ENCODE measurements at regions not wholly inside any gene's neighbourhood (a gene's known extent, or its start where the extent isn't known, plus 50 kb on each side); places are given as distances from the start of the nearest gene placed in this dataset.

DNA sequence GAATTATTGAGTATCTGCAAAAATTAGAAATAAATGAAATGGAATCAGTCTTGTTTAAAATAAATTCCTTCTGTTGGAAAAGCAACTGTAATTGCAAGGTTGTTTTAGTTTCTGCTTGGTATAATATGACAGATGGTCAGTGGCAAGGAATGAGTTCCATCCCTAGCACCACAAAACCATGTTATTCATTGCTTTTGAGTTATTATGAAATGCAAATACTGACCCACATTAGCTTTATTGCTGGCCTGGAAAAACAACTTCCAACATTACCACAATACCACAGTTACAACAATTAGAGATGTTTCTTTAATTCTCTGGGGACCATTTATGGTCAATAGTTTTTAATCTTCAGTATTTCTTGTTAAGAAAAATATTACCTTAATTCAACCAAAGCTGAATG lies 194.4 kb downstream of the TMA16 start:
- Mint-ChIP-seq H3K36me3 (ENCODE audit: low read depth) (no peaks in the 10 kb centered on the region), H3K27ac (no peak overlapping the region), H3K4me1 (no peaks in the 10 kb centered on the region), H3K27me3 (ENCODE audit: insufficient read depth) (no peaks in the 10 kb centered on the region), H3K9me3 (no peaks in the 10 kb centered on the region), H3K4me3 (no peak overlapping the region)
- Histone ChIP-seq H3K4me1 (ENCODE audit: control insufficient read depth, insufficient read depth, low read length) (no peaks in the 10 kb centered on the region), H3K27me3 (ENCODE audit: control insufficient read depth, insufficient read depth, low read length, poor library complexity, severe bottlenecking) (no peaks in the 10 kb centered on the region), H3K4me3 (ENCODE audit: low read length) (no peak overlapping the region), H3K9me3 (ENCODE audit: control insufficient read depth, low read length) (no peaks in the 10 kb centered on the region), H3K36me3 (ENCODE audit: control insufficient read depth, insufficient read depth, low read length) (no peaks in the 10 kb centered on the region), H3K9ac (ENCODE audit: extremely low read depth, low read length, poor library complexity, severe bottlenecking) (no peak overlapping the region), H3K27ac (ENCODE audit: low read depth, low read length) (no peak overlapping the region)
- DNase-seq = no peak
- TF ChIP-seq, protein P1, sequence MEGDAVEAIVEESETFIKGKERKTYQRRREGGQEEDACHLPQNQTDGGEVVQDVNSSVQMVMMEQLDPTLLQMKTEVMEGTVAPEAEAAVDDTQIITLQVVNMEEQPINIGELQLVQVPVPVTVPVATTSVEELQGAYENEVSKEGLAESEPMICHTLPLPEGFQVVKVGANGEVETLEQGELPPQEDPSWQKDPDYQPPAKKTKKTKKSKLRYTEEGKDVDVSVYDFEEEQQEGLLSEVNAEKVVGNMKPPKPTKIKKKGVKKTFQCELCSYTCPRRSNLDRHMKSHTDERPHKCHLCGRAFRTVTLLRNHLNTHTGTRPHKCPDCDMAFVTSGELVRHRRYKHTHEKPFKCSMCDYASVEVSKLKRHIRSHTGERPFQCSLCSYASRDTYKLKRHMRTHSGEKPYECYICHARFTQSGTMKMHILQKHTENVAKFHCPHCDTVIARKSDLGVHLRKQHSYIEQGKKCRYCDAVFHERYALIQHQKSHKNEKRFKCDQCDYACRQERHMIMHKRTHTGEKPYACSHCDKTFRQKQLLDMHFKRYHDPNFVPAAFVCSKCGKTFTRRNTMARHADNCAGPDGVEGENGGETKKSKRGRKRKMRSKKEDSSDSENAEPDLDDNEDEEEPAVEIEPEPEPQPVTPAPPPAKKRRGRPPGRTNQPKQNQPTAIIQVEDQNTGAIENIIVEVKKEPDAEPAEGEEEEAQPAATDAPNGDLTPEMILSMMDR (conservative IDR thresholded peaks at IDR 0.05) = no peak

- no peaks in the 10 kb centered on the region for H3K4me1 ChIP-seq (ENCODE audit: control insufficient read depth, insufficient read depth, low read length)
- Mint-ChIP-seq H3K4me3 (no peak overlapping the region), H3K9me3 (no peaks in the 10 kb centered on the region), H3K27ac (no peak overlapping the region), H3K27me3 (ENCODE audit: insufficient read depth) (no peaks in the 10 kb centered on the region), H3K36me3 (ENCODE audit: low read depth) (no peaks in the 10 kb centered on the region), H3K4me1 (no peaks in the 10 kb centered on the region)
- H3K27ac ChIP-seq (ENCODE audit: low read depth, low read length) = no peak overlapping the region
- DNase-seq = no peak
- TF ChIP-seq, protein P1 (conservative IDR thresholded peaks at IDR 0.05) = no peak
- no peak overlapping the region for H3K9ac ChIP-seq (ENCODE audit: extremely low read depth, low read length, poor library complexity, severe bottlenecking)
- no peak overlapping the region for H3K4me3 ChIP-seq (ENCODE audit: low read length)
- no peaks in the 10 kb centered on the region for H3K27me3 ChIP-seq (ENCODE audit: control insufficient read depth, insufficient read depth, low read length, poor library complexity, severe bottlenecking)
- no peaks in the 10 kb centered on the region for H3K36me3 ChIP-seq (ENCODE audit: control insufficient read depth, insufficient read depth, low read length)
- peaks cover 7% of the 10 kb centered on the region for H3K9me3 ChIP-seq (ENCODE audit: control insufficient read depth, low read length)
Measured at GRCh38 chr4:163693211-163693610, 198.7 kb downstream of the TMA16 start.

DNA sequence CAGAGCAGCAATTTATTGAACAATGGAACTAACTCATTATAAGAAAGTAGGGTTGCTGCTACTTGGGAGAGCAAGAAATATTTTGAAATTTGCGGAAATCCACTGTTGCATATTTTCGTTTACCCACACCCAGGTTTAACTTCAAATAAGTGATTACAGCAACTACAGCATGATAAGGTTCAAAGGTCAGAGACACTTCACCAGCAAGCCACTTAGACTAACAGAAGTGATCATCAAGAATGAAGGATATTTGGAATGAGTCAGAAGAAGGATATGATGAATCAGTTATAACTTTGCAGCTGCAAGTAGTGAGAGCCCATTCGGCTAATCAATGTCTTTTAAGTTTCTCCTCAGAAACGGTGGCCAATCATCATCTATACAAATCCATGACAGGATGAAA lies 199.3 kb downstream of the TMA16 start:
- Mint-ChIP-seq H3K4me1 (no peaks in the 10 kb centered on the region), H3K9me3 (no peaks in the 10 kb centered on the region), H3K27ac (no peak overlapping the region), H3K27me3 (ENCODE audit: insufficient read depth) (no peaks in the 10 kb centered on the region), H3K36me3 (ENCODE audit: low read depth) (no peaks in the 10 kb centered on the region), H3K4me3 (no peak overlapping the region)
- WGBS, 2 experiments (ENCODE audit: insufficient coverage in 1 of 2, insufficient read length in 1 of 2) = 90 to 100% methylated on average over 1 to 4 of the region's 4 CpGs
- no peaks in the 10 kb centered on the region for H3K36me3 ChIP-seq (ENCODE audit: control insufficient read depth, insufficient read depth, low read length)
- no peaks in the 10 kb centered on the region for H3K4me1 ChIP-seq (ENCODE audit: control insufficient read depth, insufficient read depth, low read length)
- H3K27ac ChIP-seq (ENCODE audit: low read depth, low read length) = no peak overlapping the region
- DNase-seq = no peak
- no peak overlapping the region for H3K9ac ChIP-seq (ENCODE audit: extremely low read depth, low read length, poor library complexity, severe bottlenecking)
- no peak overlapping the region for H3K4me3 ChIP-seq (ENCODE audit: low read length)
- TF ChIP-seq, protein P1 (conservative IDR thresholded peaks at IDR 0.05) = no peak
- H3K9me3 ChIP-seq (ENCODE audit: control insufficient read depth, low read length) = peaks cover 7% of the 10 kb centered on the region
- no peaks in the 10 kb centered on the region for H3K27me3 ChIP-seq (ENCODE audit: control insufficient read depth, insufficient read depth, low read length, poor library complexity, severe bottlenecking)
